Fibroblast of skin of left biceps (primary cell): ENCODE measurements at regions not wholly inside any gene's neighbourhood (a gene's known extent, or its start where the extent isn't known, plus 50 kb on each side); places are given as distances from the start of the nearest gene placed in this dataset.
"Not testable (repeated sequence)": the region's sequence is repeated elsewhere in the genome, so short reads cannot be mapped to it uniquely, and the experiment has no call there.

Experiments
- DNase-seq, 2 experiments: peaks; one replicate each; pipeline ENCODE4 v3.0.0-alpha.2; 2013; ENCODE audit warnings: low read depth in 2 of 2

DNA sequence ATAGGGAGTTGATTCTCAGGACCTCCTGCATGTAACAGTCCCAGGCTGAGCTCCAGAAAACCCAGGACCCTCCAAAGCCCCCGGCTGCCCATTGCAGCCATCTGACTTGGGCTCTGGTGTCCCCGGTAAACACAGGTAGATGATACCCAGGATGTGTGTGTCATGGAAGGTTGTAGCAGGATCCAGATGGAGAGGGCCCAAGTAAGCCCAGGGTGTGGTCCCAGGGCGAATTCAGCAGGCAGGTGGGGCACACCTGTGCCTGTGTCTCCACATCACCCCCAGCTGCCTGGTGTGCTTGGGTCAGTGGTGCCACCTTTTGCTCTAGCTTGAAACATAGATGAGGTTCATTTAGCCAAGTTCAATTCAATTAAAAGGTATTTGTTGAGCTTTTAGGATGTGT is 524.1 kb downstream of the GLRX3 start:
- no peak for DNase-seq

DNA sequence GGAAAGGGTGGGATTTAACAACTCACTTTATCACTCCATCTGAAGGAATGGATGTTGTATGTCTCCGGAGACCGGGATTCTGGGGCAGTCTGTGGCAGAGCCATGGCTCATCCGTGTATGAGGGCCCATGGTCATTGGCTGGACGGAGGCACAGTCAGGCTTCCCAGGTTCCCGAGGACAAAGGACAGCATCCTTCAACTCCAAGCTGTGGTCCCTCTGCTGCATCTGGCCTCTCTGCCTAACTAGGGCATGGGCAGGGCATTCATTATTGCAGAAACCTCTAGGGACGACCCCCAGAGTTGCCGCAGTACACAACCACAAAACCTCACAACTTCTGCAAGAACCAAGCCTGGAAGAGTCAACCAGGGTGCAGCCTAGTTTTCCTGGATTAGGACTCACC is 525.2 kb downstream of the GLRX3 start:
- no peak for DNase-seq

DNA sequence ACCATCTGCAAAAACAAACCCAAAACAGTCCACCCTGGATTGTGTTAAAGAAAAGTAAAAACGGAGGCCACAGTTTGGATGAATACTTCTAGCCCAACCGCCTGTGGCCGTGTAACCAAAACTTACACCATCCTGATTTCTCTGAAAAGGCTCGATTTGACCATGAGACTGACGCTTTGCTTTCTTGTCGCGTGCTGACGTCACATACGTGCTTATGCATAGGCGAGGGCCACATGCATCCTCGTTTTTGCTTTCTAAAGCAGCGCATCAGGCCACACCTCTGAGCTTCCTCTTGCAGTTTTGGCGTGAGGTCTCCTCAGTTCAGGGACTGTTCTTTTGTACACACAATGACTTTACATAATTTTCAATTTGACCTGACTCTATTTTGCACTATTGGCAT is 526.6 kb downstream of the GLRX3 start:
- no peak for DNase-seq

DNA sequence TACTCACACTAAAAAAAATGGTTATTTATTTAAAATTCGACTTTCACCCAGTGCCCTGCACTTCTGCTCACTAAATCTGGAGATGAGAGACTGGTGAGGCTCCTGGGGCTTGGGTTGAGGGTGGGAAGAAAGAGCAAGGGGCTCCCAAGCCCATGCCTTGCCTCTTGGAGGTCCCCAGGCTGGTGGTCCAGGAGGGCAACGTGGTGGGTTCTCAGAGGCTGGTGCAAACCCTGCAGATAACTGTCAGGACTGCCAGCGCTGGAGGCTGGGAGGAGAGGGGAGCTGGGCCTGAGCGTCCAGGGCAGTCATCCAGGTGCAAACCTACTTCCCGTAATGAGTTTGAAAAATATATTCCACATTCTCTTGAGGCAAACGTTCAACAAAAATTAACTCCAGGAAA is 528.3 kb downstream of the GLRX3 start:
- DNase-seq, result no peak

DNA sequence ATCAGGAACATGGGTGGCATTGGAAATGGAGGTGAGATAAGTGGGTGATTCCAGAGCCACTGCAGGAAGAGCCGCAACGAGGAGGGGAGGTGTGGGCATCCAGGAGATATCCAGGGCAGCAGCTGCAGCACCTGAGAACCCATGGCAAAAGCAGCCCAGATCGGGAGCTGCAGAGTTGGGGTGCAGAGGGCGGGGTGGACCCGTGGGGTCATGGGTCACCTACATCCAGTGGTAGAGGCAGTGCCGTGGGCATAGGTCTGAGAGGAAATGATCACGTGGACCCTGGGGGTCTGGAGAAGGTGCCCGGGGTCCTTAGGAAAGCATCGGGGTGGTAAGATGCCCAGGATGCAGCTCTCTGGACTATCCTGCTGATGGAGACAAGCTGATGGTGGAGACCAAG is 530.0 kb downstream of the GLRX3 start:
- DNase-seq, result no peak

DNA sequence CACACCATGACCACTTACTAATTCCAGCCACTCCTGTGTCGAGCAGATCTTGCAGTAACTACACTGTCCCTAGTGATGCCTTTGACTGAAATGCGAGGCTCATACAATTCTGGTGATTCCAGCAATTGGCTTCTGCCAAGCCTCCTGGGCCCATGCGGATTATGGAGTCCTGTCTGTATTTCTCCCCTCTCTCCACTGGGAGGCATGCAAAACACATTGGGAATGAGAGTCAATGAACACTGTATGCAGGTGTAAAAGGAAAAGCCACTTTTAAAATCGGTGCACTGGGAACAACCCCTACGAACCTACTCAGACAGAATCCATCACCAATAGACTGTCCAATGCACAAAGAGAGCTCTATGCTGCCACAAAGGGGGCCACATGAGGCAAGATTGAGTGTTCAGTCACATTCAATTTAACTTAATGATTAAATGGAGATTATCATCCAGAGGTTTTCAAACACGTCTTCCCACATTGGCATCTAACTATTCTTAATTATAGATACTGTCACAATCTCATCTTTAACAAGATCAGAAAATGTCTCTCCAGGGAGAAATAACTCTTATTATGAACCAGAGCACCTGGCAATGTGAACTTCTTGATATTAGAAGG is 550.6 kb downstream of the GLRX3 start:
- DNase-seq, result no peak

DNA sequence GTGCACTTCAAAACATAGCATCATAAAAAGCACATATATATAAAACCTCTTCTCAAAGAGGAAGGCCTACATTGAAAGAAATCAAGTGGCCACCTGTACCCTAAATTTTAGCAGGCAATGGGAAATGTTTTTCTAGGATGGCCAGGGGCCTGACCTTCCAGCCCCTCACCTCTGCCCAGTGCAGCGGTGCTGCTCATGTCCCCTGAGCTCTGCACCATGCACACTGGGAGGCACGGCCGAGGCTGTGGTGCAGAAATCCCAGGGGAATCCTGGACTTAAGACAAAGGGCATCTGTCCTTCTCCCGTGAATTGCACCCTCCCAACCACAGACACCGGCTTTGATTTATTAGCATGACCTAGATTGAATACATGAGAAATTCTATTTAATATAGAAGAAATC is 551.4 kb downstream of the GLRX3 start:
- no peak for DNase-seq

DNA sequence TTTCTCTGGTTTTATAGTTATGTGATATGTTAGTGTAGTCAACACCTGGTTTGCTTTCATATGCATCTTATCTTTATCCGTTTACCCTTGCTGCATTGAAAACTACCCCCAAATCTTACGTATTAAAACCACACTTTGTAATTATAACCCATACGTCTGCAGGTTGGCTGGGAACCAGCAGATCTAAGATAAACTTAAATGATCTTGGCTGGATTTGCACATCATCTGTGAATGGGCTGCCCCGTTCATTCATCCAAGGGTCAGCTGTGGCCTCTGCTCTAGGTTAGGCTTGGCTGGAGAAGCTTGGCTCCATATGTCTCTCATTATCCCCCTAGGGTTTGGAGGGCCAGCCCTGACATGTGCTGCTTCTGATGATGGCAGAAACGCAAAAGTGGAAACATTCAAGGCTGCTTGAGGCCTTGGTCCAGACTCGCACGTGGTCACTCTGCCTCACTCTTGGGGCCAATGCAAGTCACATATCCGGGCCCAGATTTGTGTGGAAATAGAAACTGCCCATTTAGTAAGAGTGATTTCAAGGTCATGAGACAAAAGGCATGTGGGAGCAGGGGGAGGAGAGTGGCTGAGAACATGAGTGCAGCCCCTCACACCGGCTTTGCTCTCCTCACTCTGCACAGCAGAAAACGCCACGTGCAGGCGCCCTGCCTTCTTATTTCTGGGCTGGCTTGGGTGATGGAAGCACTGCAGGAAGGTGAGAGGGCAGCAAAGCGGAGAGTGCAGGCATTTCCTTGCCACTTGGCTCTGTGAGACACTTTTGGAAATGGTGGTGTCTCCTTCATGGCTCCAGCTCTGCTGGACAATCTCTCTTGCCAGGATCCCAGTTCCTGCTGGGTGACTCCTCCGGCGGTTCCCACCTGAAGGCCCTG is 553.8 kb downstream of the GLRX3 start:
- no peak for DNase-seq

DNA sequence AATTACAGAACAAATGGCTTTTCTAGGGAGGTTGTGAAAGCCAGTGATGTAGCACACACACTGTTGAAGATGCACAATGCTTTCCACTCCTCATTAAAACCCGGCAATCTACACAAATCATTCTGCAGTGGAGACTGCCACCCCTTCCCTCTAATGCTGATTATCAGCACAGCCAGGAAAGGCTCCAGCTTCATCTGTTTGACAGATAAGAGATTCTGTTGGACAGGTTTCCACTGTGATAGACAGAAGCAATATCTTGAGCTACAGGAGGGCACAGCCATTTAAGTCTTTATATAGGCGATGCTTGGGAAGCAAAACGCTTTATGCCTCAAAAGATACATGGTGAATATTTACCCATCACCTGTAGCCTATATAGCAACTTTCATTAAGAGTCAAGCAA is 555.6 kb downstream of the GLRX3 start:
- DNase-seq, result no peak

DNA sequence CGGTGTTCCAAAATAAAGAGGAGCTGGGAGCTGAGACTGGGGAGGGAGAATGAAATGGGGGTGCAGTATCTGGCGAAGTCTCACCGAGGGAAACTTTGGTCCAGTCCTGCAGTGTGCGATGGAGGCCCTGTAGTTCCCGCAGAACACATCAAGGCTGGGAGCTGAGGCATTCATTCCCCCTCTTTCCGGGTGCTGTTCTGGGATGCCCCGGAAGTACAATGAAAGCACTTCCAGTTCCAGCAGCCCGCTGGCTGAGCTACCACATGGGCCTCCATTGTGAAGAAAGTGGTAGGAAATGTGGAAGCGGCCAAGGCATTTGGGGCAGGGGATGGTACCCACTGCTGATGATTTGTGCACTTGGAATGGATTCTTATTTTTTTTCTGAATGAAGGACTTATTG is 560.7 kb downstream of the GLRX3 start:
- no peak for DNase-seq

DNA sequence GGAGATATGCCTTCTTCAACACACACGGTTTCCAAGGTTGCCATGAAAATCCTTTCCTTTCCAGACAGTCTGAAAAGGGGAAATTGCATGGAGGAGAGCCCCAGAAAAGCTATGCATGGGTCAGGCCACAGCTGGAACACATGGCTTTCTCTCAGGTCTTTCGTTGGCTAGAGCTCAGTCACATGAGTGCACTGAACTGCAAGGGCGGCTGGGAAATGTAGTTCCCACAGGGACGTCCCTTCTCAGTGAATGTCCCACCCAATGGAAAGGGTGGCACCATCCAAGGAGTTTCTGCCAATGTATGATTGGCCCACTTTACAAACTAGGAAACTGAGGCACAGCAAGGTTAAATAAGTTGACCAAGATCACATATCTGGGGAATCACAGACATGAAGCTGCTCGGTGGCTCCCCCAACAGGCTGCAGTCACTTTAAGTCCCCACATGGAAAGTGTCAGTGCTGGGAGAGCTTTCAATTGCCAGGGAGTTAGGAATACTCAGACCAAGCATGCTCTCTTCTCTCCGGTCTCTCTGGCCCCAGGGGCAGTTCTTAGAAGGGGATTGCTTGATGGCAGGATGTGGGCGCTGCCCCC is 571.3 kb downstream of the GLRX3 start:
- no peak for DNase-seq

DNA sequence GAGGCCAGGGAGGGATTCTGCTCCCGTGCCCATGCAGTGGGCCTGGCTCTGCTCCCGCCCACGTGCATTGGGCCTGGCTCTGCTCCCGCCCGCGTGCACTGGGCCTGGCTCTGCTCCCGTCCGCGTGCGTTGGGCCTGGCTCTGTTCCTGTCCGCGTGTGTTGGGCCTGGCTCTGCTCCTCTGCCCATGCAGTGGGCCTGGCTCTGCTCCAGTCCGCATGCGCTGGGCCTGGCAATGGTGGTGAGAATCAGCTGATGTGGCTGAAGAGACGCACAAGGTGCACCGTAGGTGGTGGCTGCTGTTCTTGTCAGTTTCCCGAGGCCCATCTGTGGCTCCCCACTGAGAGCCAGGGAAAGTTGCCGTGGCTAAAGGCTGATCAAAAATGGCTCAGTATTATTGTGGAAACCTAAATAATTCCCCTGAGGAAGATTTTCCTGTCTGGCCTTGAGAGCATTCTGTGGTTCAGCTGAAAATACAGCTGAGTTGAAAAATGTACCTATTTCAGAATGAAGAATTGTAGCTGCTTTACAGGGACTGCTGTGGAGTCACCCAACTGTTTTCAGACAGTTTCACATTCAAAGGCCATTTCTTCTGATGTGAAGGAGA is 572.4 kb downstream of the GLRX3 start:
- no peak for DNase-seq

DNA sequence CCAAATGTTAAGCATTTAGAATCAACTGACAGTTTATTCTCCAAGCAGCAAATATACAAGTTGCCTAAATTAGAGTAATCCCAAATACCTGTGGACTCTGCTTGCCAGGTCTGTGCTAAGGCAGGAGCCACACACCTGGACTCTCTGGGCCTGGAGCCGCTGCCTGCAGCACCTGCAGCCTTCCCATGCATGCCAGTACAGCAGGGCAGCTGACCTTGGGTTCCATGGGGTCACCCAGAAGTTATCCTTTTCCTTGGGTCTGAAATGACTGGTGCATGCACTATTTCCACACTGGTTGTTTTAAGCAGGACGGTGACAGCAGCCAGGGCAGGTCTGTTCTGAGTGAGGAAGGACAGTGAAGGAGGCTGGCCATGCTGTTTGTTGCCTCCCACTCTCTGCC is 573.2 kb downstream of the GLRX3 start:
- DNase-seq, result no peak

DNA sequence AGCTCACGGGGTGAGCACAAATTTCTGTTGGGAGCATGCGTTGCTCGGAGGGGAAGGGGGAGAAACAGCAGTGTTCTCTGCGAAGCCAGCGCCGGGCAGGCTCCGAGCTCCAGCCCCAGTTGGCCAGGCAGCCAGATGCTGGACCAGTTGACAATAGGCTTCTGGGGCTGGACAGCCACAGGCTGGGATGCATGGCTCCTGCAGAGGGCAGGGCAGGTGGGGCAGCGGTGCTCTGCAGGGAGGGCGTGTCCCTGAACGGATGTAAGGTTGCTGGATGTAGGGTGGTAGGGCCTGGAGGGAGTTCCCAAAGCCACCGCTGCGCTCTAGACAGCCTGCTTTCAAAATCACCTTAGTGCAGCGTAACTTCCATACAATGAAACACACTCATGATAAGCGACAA is 574.9 kb downstream of the GLRX3 start:
- DNase-seq, result no peak

DNA sequence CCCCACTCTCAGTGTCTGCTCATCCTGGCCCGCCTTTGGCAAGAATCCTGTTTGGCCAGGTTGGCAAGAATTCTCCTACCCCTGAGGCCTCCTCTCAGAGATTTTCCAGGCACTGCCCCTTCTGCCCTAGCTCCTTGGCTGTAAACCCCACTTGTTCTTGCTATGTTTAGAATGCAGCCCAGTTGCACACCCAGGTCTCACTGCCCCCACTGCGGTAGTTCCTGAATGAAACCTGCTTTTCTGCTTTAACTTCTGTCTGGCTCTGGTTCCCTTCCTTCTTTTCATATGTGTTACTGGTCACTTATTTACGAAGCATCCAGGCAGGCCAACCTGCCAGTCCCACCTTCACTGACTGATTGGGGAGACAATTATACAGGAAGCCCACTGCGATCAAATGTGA is 576.9 kb downstream of the GLRX3 start:
- no peak for DNase-seq

DNA sequence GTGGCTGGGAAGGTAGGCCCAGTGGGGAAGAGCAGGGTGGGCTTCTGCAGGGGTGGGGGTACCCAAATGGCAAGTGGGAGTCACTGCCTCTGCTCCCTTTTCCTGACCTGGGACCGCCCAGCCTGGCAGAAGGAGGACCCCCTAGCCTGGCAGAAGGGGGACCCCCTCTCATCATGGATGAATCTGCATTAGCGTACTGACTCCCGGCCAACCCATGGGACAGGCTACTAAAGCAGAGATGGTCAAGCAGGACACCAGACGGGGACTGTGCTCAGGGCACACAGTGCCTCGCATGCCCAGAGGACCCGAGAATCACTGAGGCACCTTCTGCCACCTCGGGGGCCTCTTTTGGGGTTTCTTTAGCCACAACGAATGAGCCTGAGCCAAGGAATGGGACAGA is 577.5 kb downstream of the GLRX3 start:
- DNase-seq, result no peak

DNA sequence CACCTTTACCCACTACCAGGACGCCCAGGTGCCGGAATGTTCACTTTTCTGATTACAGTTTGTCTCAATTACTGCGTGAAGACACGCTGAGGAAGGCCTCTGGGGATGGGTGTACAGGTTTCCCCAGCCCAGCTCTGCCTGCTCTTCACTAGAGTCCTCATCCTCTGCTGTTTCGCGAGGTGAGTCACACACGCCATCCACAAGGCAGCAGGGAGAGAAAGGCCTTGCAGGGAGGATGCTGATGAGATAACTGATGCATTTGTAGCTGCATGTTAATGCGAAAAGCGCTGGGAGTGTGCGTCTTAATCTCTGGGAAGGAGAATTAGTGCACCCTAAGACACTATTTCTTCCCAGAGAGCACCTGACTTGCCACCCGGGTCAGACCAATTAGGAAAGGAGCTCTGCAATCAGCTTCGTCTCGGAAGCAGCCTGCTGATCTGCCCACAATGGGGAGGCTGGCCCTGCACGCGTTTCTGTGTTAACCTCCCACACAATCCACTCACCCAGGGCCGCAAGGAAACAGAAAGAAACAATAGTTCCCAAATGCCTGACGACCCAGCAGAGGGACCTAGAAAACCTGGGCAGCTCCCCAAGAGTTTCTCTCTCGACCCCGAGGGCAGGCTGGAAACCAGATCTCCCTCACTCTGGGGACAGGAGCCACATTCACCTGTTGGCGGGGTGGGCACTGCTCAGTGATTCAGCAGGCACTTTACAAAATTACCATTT is 578.7 kb downstream of the GLRX3 start:
- DNase-seq, result no peak

DNA sequence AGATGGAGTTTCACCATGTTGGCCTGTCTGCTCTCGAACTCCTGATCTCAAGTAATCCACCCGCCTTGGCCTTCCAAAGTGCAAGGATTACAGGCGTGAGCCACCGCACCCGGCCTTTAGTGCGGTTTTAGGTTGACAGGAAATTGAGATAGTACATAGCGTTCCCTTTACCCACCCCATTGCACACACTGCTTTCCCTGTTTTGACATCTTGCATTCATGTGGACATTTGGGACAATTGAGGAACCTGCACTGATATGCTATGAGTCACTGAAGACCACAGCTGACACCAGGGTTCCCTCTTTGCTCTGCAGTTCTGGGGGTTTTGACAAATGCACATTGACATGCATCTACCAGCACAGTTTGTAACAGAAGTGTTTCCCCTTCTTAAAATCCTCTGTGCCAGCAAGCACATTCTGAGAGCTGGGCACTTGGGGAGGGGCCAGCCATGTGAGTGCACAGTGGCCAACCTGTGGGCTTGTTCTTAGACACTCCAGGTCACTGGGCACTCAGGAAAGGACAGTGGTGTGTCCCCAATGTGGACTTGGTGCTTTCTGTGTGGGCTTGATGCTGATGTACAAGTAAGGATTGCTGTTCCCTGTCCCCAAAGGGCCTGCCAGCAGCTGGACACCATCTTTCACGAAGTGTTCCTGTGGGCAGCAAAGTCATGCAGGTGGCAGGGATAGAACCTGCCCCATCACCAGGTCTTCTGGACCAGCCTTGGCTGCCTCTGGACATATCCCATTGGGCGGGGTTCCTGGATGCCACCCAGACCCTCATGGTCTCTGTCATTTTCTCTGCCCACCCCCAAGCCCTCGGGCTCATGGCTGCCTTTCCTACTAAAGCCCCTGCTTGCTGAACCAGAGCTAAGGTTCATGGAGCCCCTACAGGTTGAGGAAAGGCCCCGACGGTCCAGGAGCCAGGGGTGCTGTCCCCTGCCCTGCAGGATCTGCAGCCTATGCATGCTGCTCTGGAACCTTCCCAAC is 579.8 kb downstream of the GLRX3 start:
- no peak for DNase-seq

DNA sequence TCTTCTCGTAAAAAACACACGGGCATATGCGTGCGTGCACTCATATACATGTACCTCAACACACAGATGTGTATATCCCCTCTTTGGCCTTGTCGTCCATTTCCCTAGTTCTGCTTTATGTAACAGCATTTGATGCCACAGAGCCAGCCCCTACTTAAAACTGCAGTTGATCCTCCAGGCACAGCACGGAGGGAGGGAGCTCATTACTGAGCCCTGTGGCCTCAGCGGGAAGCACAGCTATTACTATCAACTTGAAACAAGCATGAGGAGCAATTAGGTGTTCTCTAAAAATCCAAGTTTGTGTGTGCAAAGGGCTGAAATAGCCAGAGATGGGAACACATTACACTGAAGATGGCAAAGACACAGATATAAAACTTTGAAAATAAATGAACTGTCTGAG is 580.9 kb downstream of the GLRX3 start:
- DNase-seq, result no peak

DNA sequence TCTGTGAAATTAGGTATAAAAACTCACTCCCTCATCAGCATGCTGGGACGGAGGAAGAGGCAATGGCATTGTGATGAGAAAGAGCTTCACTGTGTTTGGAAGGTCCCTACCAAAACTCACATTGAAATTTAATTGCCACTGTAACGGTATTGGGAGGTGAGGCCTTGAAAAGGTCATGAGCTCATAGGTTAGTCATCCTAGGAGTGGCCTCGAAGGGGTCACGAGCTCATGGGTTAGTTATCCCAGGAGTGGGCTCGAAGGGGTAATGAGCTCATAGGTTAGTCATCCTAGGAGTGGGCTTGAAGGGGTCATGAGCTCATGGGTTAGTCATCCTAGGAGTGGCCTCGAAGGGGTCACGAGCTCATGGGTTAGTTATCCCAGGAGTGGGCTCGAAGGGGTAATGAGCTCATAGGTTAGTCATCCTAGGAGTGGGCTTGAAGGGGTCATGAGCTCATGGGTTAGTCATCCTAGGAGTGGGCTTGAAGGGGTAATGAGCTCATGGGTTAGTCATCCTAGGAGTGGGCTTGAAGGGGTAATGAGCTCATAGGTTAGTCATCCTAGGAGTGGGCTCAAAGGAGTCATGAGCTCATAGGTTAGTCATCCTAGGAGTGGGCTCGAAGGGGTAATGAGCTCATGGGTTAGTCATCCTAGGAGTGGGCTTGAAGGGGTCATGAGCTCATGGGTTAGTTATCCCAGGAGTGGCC is 582.7 kb downstream of the GLRX3 start:
- not testable (repeated sequence) for DNase-seq
